ENCODE measurements at regions not wholly inside any gene's neighbourhood (a gene's known extent, or its start where the extent isn't known, plus 50 kb on each side); places are given as distances from the start of the nearest gene placed in this dataset.

- no TSS peak for BruUV-seq (replicated peaks)
- H4K20me1 ChIP-seq (ENCODE audit: insufficient read depth, low read length): no peaks in the 10 kb centered on the region
- CTCF ChIA-PET (ENCODE audit: unreplicated experiment): no interaction called here
- DNase-seq (ENCODE audit: low spot score): no peak
- no peak overlapping the region for H2AFZ ChIP-seq (ENCODE audit: low read length)
- no peak overlapping the region for H3K4me3 ChIP-seq (ENCODE audit: low read depth, low read length, poor library complexity, severe bottlenecking)
- intact Hi-C loops (cut with micrococcal nuclease; ENCODE audit: unreplicated experiment): no loop called here
- TF ChIP-seq EZH2phosphoT487 (IDR thresholded peaks at IDR 0.05; ENCODE audit: borderline replicate concordance, low read depth, low read length): no peak
- no peak for TF ChIP-seq CTCF (conservative IDR thresholded peaks at IDR 0.05; ENCODE audit: low read length)
- H3K9me3 ChIP-seq (ENCODE audit: low read length): no peaks in the 10 kb centered on the region
- H3K4me1 ChIP-seq (ENCODE audit: insufficient read depth, low read length, poor library complexity, severe bottlenecking): no peaks in the 10 kb centered on the region
- no peaks in the 10 kb centered on the region for H3K79me2 ChIP-seq (ENCODE audit: insufficient read depth, low read depth, low read length)
- POLR2A ChIA-PET: interaction anchor here (0.7 kb wide), 1 partner anchor 1019 kb away, joined by 3 read pairs; no protein-coding TSS in a partner anchor
- no peaks in the 10 kb centered on the region for H3K9me2 ChIP-seq (ENCODE audit: insufficient read depth, low read length)
- no peak overlapping the region for H3K4me2 ChIP-seq (ENCODE audit: low read length)
- H3K27ac ChIP-seq (ENCODE audit: low read depth, low read length, poor library complexity, severe bottlenecking): no peak overlapping the region
- no peaks in the 10 kb centered on the region for H3K36me3 ChIP-seq (ENCODE audit: insufficient read depth, low read length)
These were observed 78.1 kb upstream of the FSTL5 start for GRCh38 chr4:162241857-162242256.

GRCh38 chr4:162239992-162240769, 76.4 kb upstream of the FSTL5 start:
- intact Hi-C loops (cut with micrococcal nuclease; ENCODE audit: unreplicated experiment): no loop called here

More at GRCh38 chr4:162239992-162240769, 76.4 kb upstream of the FSTL5 start:
- BruUV-seq (replicated peaks): no TSS peak
- Histone ChIP-seq H3K9me2 (ENCODE audit: insufficient read depth, low read length) (no peaks in the 10 kb centered on the region), H3K4me3 (ENCODE audit: low read depth, low read length, poor library complexity, severe bottlenecking) (no peak overlapping the region), H3K27ac (ENCODE audit: low read depth, low read length, poor library complexity, severe bottlenecking) (no peak overlapping the region), H2AFZ (ENCODE audit: low read length) (no peak overlapping the region), H3K4me2 (ENCODE audit: low read length) (no peak overlapping the region), H3K4me1 (ENCODE audit: insufficient read depth, low read length, poor library complexity, severe bottlenecking) (no peaks in the 10 kb centered on the region), H4K20me1 (ENCODE audit: insufficient read depth, low read length) (no peaks in the 10 kb centered on the region), H3K79me2 (ENCODE audit: insufficient read depth, low read depth, low read length) (no peaks in the 10 kb centered on the region), H3K9me3 (ENCODE audit: low read length) (no peaks in the 10 kb centered on the region), H3K36me3 (ENCODE audit: insufficient read depth, low read length) (no peaks in the 10 kb centered on the region)
- ChIA-PET POLR2A (interaction anchor here (0.6 to 0.9 kb wide), 2 partner anchors 14 to 587 kb away, joined by 3 to 4 read pairs; no protein-coding TSS in a partner anchor), CTCF (ENCODE audit: unreplicated experiment) (no interaction called here)
- no peak for TF ChIP-seq CTCF (conservative IDR thresholded peaks at IDR 0.05; ENCODE audit: low read length)
- TF ChIP-seq EZH2phosphoT487 (IDR thresholded peaks at IDR 0.05; ENCODE audit: borderline replicate concordance, low read depth, low read length): no peak
- DNase-seq (ENCODE audit: low spot score): no peak
